Activated CD4-positive, alpha-beta T cell treated with anti-CD3 and anti-CD28 coated beads, Interleukin-2, Interleukin-4, amounts not matched to agents 100 ng/mL and 50 ng/mL, durations not matched to agents 16 hours and 8 hours (primary cell): ENCODE measurements at regions not wholly inside any gene's neighbourhood (a gene's known extent, or its start where the extent isn't known, plus 50 kb on each side); places are given as distances from the start of the nearest gene placed in this dataset.

Experiments used
- DNase-seq: peaks from one replicate; pipeline ENCODE4 v3.0.0-alpha.2; 2020; ENCODE audit warnings: low spot score

- DNase-seq, result no peak
Observed at GRCh38 chr15:85941186-85941855, 138.3 kb upstream of the AGBL1 start.

- no peak for DNase-seq
Observed at GRCh38 chr15:85942632-85943031, 137.0 kb upstream of the AGBL1 start.

- no peak for DNase-seq
Observed at GRCh38 chr15:85943151-85943550, 136.5 kb upstream of the AGBL1 start.

- no peak for DNase-seq
Observed at GRCh38 chr15:85943791-85944190, 135.9 kb upstream of the AGBL1 start.

- DNase-seq, result no peak
Observed at GRCh38 chr15:85947021-85947420, 132.7 kb upstream of the AGBL1 start.

GRCh38 chr15:85947936-85948335, 131.7 kb upstream of the AGBL1 start:
- DNase-seq, result no peak

GRCh38 chr15:85950101-85950500, 129.6 kb upstream of the AGBL1 start:
- no peak for DNase-seq

GRCh38 chr15:85954586-85954985, 125.1 kb upstream of the AGBL1 start:
- no peak for DNase-seq

- DNase-seq, result peak; percentile 19
Observed at GRCh38 chr15:85955501-85956391, 123.9 kb upstream of the AGBL1 start.

GRCh38 chr15:85956532-85957275, 123.0 kb upstream of the AGBL1 start:
- no peak for DNase-seq

GRCh38 chr15:85959611-85960010, 120.1 kb upstream of the AGBL1 start:
- no peak for DNase-seq

GRCh38 chr15:85960381-85960780, 119.3 kb upstream of the AGBL1 start:
- no peak for DNase-seq

- no peak for DNase-seq
Observed at GRCh38 chr15:85961821-85962220, 117.8 kb upstream of the AGBL1 start.

GRCh38 chr15:85963262-85963760, 116.4 kb upstream of the AGBL1 start:
- no peak for DNase-seq

- no peak for DNase-seq
Observed at GRCh38 chr15:85964471-85964870, 115.2 kb upstream of the AGBL1 start.

GRCh38 chr15:85967553-85967952, 112.1 kb upstream of the AGBL1 start:
- no peak for DNase-seq

GRCh38 chr15:85972805-85973540, 106.7 kb upstream of the AGBL1 start:
- DNase-seq, result no peak

- no peak for DNase-seq
Observed at GRCh38 chr15:85973584-85974347, 105.9 kb upstream of the AGBL1 start.

- no peak for DNase-seq
Observed at GRCh38 chr15:85974348-85974705, 105.3 kb upstream of the AGBL1 start.

GRCh38 chr15:85974742-85975141, 104.9 kb upstream of the AGBL1 start:
- no peak for DNase-seq

- DNase-seq, result no peak
Observed at GRCh38 chr15:85976102-85976501, 103.6 kb upstream of the AGBL1 start.
